Fibroblast of mammary gland (primary cell): ENCODE measurements at regions not wholly inside any gene's neighbourhood (a gene's known extent, or its start where the extent isn't known, plus 50 kb on each side); places are given as distances from the start of the nearest gene placed in this dataset.

ENCODE experiments used
- DNase-seq: peaks from one replicate; pipeline ENCODE4 v3.0.0-alpha.2; 2010; ENCODE audit warnings: low read depth
- H3K4me3 ChIP-seq: 2 replicates; pipeline ENCODE4 v1.5.1; 2011; ENCODE audit warnings: low read depth, mild to moderate bottlenecking, low read length, moderate library complexity; ENCODE audit not compliant: control insufficient read depth
- CTCF ChIP-seq: conservative IDR thresholded peaks from 2 replicates; pipeline ENCODE4 v1.5.1; 2011; ENCODE audit warnings: low read depth, low read length, inconsistent platforms; ENCODE audit not compliant: control insufficient read depth, insufficient read depth

GRCh38 chr3:27923349-27924068 is 201.4 kb upstream of the EOMES start:
- H3K4me3 ChIP-seq = no peak overlapping the region
- DNase-seq = no peak
- no peak for TF ChIP-seq CTCF

GRCh38 chr3:27927882-27928281 is 205.8 kb upstream of the EOMES start:
- DNase-seq = no peak
- no peak overlapping the region for H3K4me3 ChIP-seq
- no peak for TF ChIP-seq CTCF

- no peak for TF ChIP-seq CTCF
- DNase-seq = no peak
These were observed 208.0 kb upstream of the EOMES start for GRCh38 chr3:27930052-27930602.

DNA sequence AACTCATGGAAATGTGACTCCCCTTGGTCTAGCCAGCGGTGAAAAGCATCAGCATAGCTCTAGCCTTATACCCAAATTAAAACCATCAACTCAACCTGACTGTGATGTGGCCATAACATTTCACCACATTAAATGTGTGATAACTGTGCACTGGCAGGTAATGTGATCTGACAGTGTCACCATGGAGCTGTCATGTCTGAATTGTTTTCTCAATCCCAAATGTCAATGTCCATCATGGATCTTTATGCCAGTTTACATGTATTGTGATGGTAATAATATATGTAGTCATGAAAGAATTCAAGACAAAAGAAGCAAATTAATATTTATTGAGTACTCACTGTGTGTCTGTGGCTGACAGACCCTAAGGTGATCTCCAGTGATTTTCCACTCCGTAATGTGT is 213.4 kb upstream of the EOMES start:
- no peak overlapping the region for H3K4me3 ChIP-seq
- DNase-seq = no peak
- no peak for TF ChIP-seq CTCF

More at GRCh38 chr3:27930052-27930602, 208.0 kb upstream of the EOMES start:
- H3K4me3 ChIP-seq = no peak overlapping the region

DNA sequence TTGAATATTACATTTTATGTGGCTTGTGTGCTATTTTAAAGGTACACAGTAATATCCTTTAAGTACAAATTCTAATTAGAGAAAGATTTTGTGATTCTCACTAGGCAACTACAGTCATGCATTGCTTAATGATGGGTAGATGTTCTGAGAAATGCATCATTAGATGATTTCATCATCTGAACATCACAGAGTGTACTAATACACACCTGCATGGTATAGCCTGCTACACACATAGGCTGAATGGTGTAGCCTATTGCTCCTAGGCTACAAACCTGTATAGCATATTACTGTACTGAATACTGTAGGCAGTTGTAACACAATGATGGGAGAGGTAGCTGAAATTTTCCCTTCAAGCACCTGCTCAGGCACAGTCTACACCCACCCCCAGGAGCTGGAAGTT is 217.4 kb upstream of the EOMES start:
- DNase-seq = peak; percentile 8

GRCh38 chr3:27939940-27940339 is 217.8 kb upstream of the EOMES start:
- TF ChIP-seq CTCF = no peak
- H3K4me3 ChIP-seq = no peak overlapping the region
- DNase-seq = peak; percentile 59

More for the DNA sequence above, 217.4 kb upstream of the EOMES start:
- TF ChIP-seq CTCF = no peak
- H3K4me3 ChIP-seq = no peak overlapping the region
